HCT116 (cell line): ENCODE measurements at regions not wholly inside any gene's neighbourhood (a gene's known extent, or its start where the extent isn't known, plus 50 kb on each side); places are given as distances from the start of the nearest gene placed in this dataset.

ENCODE experiments used
- ATAC-seq: fragments of 200-7000 bp; cut with Tn5 transposase; 2 replicates; pipeline ENCODE4 v1.9.1; 2020; ENCODE audit warnings: mild to moderate bottlenecking, moderate library complexity
- BruUV-seq: library from RNA; stranded (reverse); fragments of 400-500 nt; replicated peaks from 2 replicates; lab custom pipeline; 2021; lab: Mats Ljungman, UMichigan
- CTCF ChIA-PET: fragments of 300-600 bp; sonication (Branson Sonifier 250); formaldehyde crosslinking; loops from one replicate; lab custom pipeline; 2021; ENCODE audit warnings: antibody characterized with exemption; lab: Charles Lee
- POLR2A ChIA-PET: fragments of 300-600, 350-600 bp; sonication (Branson Sonifier 250); formaldehyde crosslinking; loops from one replicate; lab custom pipeline; 2021; ENCODE audit warnings: antibody characterized with exemption; lab: Charles Lee
- RAD21 ChIA-PET, 2 experiments: fragments of 300-600 bp; sonication (Branson Sonifier 250); formaldehyde crosslinking; loops; one replicate each; lab custom pipeline; 2023; ENCODE audit warnings: low total read pairs in 2 of 2; ENCODE audit not compliant: uncharacterized antibody in 2 of 2, unreplicated experiment in 2 of 2, low non-redundant PET in 1 of 2; lab: Charles Lee
- DNase-seq: peaks from one replicate; pipeline ENCODE4 v3.0.0-alpha.2; 2010; ENCODE audit warnings: low read depth, low spot score
- H2AFZ ChIP-seq: fragments of 200-600 bp; shearing (Covaris generic), sonication (generic); 2 replicates; pipeline ENCODE4 v1.6.1; 2017; ENCODE audit warnings: low read depth, mixed run types, mixed read lengths, antibody characterized with exemption, low read length; ENCODE audit not compliant: poor library complexity, severe bottlenecking
- H3K27ac ChIP-seq: 2 replicates; pipeline ENCODE4 v1.5.1; 2012; ENCODE audit warnings: low read depth, low read length
- H3K27me3 ChIP-seq: fragments of 200-600 bp; sonication (generic); 2 replicates; pipeline ENCODE4 v1.6.1; 2016; ENCODE audit warnings: mixed run types, low read length, mixed read lengths; ENCODE audit not compliant: insufficient read depth
- H3K36me3 ChIP-seq, 2 experiments: fragments of 200-500 bp in 1 of 2; fragments of 200-600 bp in 1 of 2; sonication (Bioruptor generic) in 1 of 2; sonication (generic) in 1 of 2; 2 replicates each; pipeline versions ENCODE4 v1.5.1 to v1.6.1; 2014 to 2016; ENCODE audit warnings: low read length in 2 of 2, inconsistent platforms in 1 of 2, mixed read lengths in 1 of 2, mixed run types in 1 of 2; ENCODE audit not compliant: insufficient read depth in 2 of 2, control insufficient read depth in 1 of 2
- H3K4me1 ChIP-seq, 2 experiments: fragments of 200-600 bp in 1 of 2; sonication (generic) in 1 of 2; 2 replicates each; pipeline versions ENCODE4 v1.5.1 to v1.6.1; 2012 to 2017; ENCODE audit warnings: low read length in 2 of 2, inconsistent platforms in 1 of 2, mild to moderate bottlenecking in 1 of 2, mixed read lengths in 1 of 2, mixed run types in 1 of 2, moderate library complexity in 1 of 2; ENCODE audit not compliant: insufficient read depth in 2 of 2, control insufficient read depth in 1 of 2
- H3K4me2 ChIP-seq: fragments of 200-600 bp; sonication (generic); 2 replicates; pipeline ENCODE4 v1.6.1; 2017; ENCODE audit warnings: mixed run types, low read length, mixed read lengths
- H3K4me3 ChIP-seq, 2 experiments: fragments of 200-600 bp in 1 of 2; sonication (generic) in 1 of 2; replicated peaks in 1 of 2; 2 replicates each; pipeline ENCODE4 v1.5.1; 2011 to 2016; ENCODE audit warnings: low read length in 2 of 2, control low read depth in 1 of 2, low read depth in 1 of 2, mild to moderate bottlenecking in 1 of 2, mixed read lengths in 1 of 2, mixed run types in 1 of 2
- H3K79me2 ChIP-seq: fragments of 200-600 bp; sonication (generic); 2 replicates; pipeline ENCODE4 v1.6.1; 2017; ENCODE audit warnings: mild to moderate bottlenecking, mixed run types, low read length, moderate library complexity, mixed read lengths; ENCODE audit not compliant: insufficient read depth
- H3K9ac ChIP-seq: fragments of 200-600 bp; sonication (generic); 2 replicates; pipeline ENCODE4 v1.6.1; 2016; ENCODE audit warnings: low read length, mixed read lengths
- H3K9me2 ChIP-seq: fragments of 200-600 bp; sonication (generic), shearing (Covaris generic); 2 replicates; pipeline ENCODE4 v1.6.1; 2017; ENCODE audit warnings: mixed run types, mild to moderate bottlenecking, moderate library complexity; ENCODE audit not compliant: insufficient read depth
- H3K9me3 ChIP-seq, 2 experiments: fragments of 200-500 bp in 1 of 2; fragments of 200-600 bp in 1 of 2; sonication (Bioruptor generic) in 1 of 2; sonication (generic) in 1 of 2; 2 replicates each; pipeline ENCODE4 v1.6.1; 2014 to 2017; ENCODE audit warnings: low read length in 2 of 2, mixed read lengths in 2 of 2, inconsistent platforms in 1 of 2, low read depth in 1 of 2, mild to moderate bottlenecking in 1 of 2, mixed run types in 1 of 2, moderate library complexity in 1 of 2; ENCODE audit not compliant: control insufficient read depth in 1 of 2, insufficient read depth in 1 of 2
- H4K20me1 ChIP-seq: fragments of 200-600 bp; sonication (generic), shearing (Covaris generic); 2 replicates; pipeline ENCODE4 v1.6.1; 2017; ENCODE audit warnings: mixed run types, mild to moderate bottlenecking, moderate library complexity; ENCODE audit not compliant: insufficient read depth
- CBX3 ChIP-seq: IDR thresholded peaks from 2 replicates; pipeline ENCODE4 v1.6.1; 2012; ENCODE audit warnings: low read depth
- CEBPB ChIP-seq: IDR thresholded peaks from 2 replicates; pipeline ENCODE4 v1.6.1; 2012; ENCODE audit warnings: low read depth
- EGR1 ChIP-seq: IDR thresholded peaks from 2 replicates; pipeline ENCODE4 v1.6.1; 2012; ENCODE audit warnings: low read depth
- ELF1 ChIP-seq: IDR thresholded peaks from 2 replicates; pipeline ENCODE4 v1.6.1; 2012; ENCODE audit warnings: low read depth, borderline replicate concordance
- EZH2 ChIP-seq: fragments of 200-600 bp; sonication (generic); IDR thresholded peaks from 2 replicates; pipeline ENCODE4 v1.6.1; 2017; ENCODE audit warnings: antibody characterized with exemption, mixed run types
- EZH2phosphoT487 ChIP-seq: fragments of 200-600 bp; IDR thresholded peaks from 2 replicates; pipeline ENCODE4 v1.6.1; 2018; ENCODE audit warnings: antibody characterized with exemption, borderline replicate concordance
- FOSL1 ChIP-seq: IDR thresholded peaks from 2 replicates; pipeline ENCODE4 v1.6.1; 2012; ENCODE audit warnings: low read depth
- POLR2A ChIP-seq: IDR thresholded peaks from 2 replicates; pipeline ENCODE4 v1.7.0; 2011; ENCODE audit warnings: borderline replicate concordance; ENCODE audit not compliant: insufficient read depth, insufficient read length; ENCODE audit errors: extremely low read depth
- POLR2AphosphoS5 ChIP-seq: IDR thresholded peaks from 2 replicates; pipeline ENCODE4 v1.6.1; 2011; ENCODE audit warnings: mild to moderate bottlenecking, low read depth, low read length, moderate library complexity
- RAD21 ChIP-seq: IDR thresholded peaks from 2 replicates; pipeline ENCODE4 v1.6.1; 2012; ENCODE audit warnings: low read depth, mild to moderate bottlenecking
- SIN3A ChIP-seq: IDR thresholded peaks from 2 replicates; pipeline ENCODE4 v1.6.1; 2012; ENCODE audit warnings: low read depth
- SRF ChIP-seq: IDR thresholded peaks from 2 replicates; pipeline ENCODE4 v1.6.1; 2012; ENCODE audit warnings: low read depth
- TCF7L2 ChIP-seq: IDR thresholded peaks from 2 replicates; pipeline ENCODE4 v1.7.0; 2011; ENCODE audit warnings: borderline replicate concordance, inconsistent platforms; ENCODE audit not compliant: insufficient read depth, insufficient read length; ENCODE audit errors: extremely low read depth
- YY1 ChIP-seq: IDR thresholded peaks from 2 replicates; pipeline ENCODE4 v1.6.1; 2011; ENCODE audit warnings: low read length, low read depth, moderate library complexity, mild to moderate bottlenecking; ENCODE audit not compliant: insufficient replicate concordance; ENCODE audit errors: extremely low read depth
- ZFX ChIP-seq: fragments of 450-650 bp; IDR thresholded peaks from 2 replicates; pipeline ENCODE4 v1.6.1; 2017
- ZNF274 ChIP-seq: fragments of 200-500 bp; sonication (Bioruptor generic); IDR thresholded peaks from 2 replicates; pipeline ENCODE4 v1.6.1; 2014; ENCODE audit warnings: mild to moderate bottlenecking, low read depth, low read length, inconsistent platforms
- intact Hi-C: fragments of 100-400 bp; cut with micrococcal nuclease; formaldehyde crosslinking; loops from 2 replicates; pipeline ENCODE4 v1.10.0; 2022
- TF ChIP-seq, protein P1 (sequence below): IDR thresholded peaks from 2 replicates; pipeline ENCODE4 v1.6.1; 2012
- TF ChIP-seq, protein P2 (sequence below): IDR thresholded peaks from 2 replicates; pipeline ENCODE4 v1.6.1; 2011; ENCODE audit warnings: mild to moderate bottlenecking, low read length, moderate library complexity; ENCODE audit not compliant: insufficient replicate concordance; ENCODE audit errors: extremely low read depth
- TF ChIP-seq, protein P3 (sequence below), 3 experiments: fragments of 200-600 bp in 1 of 3; sonication (generic) in 1 of 3; IDR thresholded peaks in 2 of 3; conservative IDR thresholded peaks in 1 of 3; 2 replicates each; pipeline ENCODE4 v1.5.1; 2012 to 2017; ENCODE audit warnings: low read depth in 2 of 3, low read length in 2 of 3, antibody characterized with exemption in 1 of 3, borderline replicate concordance in 1 of 3, control low read depth in 1 of 3, mild to moderate bottlenecking in 1 of 3, mixed read lengths in 1 of 3, mixed run types in 1 of 3, moderate library complexity in 1 of 3; ENCODE audit not compliant: insufficient read depth in 1 of 3
- TF ChIP-seq, protein P4 (sequence below): IDR thresholded peaks from 2 replicates; pipeline ENCODE4 v1.6.1; 2012; ENCODE audit warnings: low read depth

DNA sequence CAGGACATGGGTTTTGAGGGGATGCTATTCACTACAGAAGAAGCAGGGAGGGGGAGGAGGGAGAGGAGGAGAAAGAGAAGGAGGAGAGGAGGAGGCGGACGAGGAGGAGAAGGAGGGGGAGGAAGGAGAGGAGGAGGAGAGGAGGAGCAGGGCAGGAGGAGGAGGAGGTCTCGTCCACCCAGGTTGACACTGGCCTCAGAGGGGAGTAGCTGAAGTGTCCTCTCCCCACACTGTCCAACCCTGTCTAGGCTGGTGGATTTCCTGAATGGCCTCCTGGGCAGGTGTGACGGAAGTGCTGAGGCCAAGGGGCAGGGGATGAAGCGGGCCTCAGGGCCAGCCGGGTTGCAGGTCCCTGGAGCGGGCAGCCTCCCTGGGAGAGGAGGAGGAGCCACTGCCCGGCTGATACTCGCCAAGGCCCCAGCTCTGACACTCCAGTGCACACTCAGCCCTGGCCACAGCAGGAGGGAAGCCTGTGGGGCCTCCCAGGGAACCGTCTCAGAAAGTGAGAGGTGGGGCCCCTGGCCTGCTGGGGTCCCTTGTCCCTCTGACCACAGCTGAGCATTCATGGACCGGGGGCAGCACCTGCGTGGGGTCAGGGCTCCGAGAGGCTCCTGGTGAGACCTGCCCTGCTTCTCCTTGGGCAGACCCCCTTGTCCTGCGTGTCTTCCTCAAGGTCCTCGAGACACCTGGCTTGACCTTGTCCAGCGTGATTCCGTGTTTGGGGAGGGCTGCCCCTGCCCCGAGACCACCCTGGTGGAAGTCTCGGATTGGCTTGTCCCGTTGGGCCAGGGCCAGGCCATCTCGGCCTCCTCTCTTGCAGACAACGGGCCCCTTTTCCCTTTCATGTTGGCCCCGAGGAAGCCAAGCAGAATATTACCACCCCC, 200.6 kb upstream of the CIBAR2 start:
- ChIA-PET POLR2A (no interaction called here), CTCF (no interaction called here), RAD21 (no interaction called here)
- no peak for ATAC-seq
- TF ChIP-seq YY1, result no peak
- no peak for TF ChIP-seq ZFX
- TF ChIP-seq SIN3A, result no peak
- TF ChIP-seq, protein P1, sequence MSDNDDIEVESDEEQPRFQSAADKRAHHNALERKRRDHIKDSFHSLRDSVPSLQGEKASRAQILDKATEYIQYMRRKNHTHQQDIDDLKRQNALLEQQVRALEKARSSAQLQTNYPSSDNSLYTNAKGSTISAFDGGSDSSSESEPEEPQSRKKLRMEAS, result no peak
- no peak for TF ChIP-seq SRF
- no peak for TF ChIP-seq CEBPB
- no peak for TF ChIP-seq CBX3
- no peak for TF ChIP-seq EGR1
- TF ChIP-seq, protein P2, sequence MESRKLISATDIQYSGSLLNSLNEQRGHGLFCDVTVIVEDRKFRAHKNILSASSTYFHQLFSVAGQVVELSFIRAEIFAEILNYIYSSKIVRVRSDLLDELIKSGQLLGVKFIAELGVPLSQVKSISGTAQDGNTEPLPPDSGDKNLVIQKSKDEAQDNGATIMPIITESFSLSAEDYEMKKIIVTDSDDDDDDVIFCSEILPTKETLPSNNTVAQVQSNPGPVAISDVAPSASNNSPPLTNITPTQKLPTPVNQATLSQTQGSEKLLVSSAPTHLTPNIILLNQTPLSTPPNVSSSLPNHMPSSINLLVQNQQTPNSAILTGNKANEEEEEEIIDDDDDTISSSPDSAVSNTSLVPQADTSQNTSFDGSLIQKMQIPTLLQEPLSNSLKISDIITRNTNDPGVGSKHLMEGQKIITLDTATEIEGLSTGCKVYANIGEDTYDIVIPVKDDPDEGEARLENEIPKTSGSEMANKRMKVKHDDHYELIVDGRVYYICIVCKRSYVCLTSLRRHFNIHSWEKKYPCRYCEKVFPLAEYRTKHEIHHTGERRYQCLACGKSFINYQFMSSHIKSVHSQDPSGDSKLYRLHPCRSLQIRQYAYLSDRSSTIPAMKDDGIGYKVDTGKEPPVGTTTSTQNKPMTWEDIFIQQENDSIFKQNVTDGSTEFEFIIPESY, result no peak
- TF ChIP-seq ELF1, result no peak
- TF ChIP-seq POLR2AphosphoS5, result no peak
- no peak for TF ChIP-seq TCF7L2
- no peak for TF ChIP-seq POLR2A
- no peak for TF ChIP-seq EZH2
- TF ChIP-seq, protein P3, sequence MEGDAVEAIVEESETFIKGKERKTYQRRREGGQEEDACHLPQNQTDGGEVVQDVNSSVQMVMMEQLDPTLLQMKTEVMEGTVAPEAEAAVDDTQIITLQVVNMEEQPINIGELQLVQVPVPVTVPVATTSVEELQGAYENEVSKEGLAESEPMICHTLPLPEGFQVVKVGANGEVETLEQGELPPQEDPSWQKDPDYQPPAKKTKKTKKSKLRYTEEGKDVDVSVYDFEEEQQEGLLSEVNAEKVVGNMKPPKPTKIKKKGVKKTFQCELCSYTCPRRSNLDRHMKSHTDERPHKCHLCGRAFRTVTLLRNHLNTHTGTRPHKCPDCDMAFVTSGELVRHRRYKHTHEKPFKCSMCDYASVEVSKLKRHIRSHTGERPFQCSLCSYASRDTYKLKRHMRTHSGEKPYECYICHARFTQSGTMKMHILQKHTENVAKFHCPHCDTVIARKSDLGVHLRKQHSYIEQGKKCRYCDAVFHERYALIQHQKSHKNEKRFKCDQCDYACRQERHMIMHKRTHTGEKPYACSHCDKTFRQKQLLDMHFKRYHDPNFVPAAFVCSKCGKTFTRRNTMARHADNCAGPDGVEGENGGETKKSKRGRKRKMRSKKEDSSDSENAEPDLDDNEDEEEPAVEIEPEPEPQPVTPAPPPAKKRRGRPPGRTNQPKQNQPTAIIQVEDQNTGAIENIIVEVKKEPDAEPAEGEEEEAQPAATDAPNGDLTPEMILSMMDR (IDR thresholded peaks at IDR 0.05 in 2 of 3, conservative IDR thresholded peaks at IDR 0.05 in 1 of 3; ENCODE audit: borderline replicate concordance in 1 of 3, insufficient read depth in 1 of 3, low read depth in 2 of 3, low read length in 2 of 3), result no peak
- TF ChIP-seq, protein P4, sequence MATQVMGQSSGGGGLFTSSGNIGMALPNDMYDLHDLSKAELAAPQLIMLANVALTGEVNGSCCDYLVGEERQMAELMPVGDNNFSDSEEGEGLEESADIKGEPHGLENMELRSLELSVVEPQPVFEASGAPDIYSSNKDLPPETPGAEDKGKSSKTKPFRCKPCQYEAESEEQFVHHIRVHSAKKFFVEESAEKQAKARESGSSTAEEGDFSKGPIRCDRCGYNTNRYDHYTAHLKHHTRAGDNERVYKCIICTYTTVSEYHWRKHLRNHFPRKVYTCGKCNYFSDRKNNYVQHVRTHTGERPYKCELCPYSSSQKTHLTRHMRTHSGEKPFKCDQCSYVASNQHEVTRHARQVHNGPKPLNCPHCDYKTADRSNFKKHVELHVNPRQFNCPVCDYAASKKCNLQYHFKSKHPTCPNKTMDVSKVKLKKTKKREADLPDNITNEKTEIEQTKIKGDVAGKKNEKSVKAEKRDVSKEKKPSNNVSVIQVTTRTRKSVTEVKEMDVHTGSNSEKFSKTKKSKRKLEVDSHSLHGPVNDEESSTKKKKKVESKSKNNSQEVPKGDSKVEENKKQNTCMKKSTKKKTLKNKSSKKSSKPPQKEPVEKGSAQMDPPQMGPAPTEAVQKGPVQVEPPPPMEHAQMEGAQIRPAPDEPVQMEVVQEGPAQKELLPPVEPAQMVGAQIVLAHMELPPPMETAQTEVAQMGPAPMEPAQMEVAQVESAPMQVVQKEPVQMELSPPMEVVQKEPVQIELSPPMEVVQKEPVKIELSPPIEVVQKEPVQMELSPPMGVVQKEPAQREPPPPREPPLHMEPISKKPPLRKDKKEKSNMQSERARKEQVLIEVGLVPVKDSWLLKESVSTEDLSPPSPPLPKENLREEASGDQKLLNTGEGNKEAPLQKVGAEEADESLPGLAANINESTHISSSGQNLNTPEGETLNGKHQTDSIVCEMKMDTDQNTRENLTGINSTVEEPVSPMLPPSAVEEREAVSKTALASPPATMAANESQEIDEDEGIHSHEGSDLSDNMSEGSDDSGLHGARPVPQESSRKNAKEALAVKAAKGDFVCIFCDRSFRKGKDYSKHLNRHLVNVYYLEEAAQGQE, result no peak
- TF ChIP-seq ZNF274, result no peak
- TF ChIP-seq RAD21, result no peak
- TF ChIP-seq FOSL1, result no peak
- TF ChIP-seq EZH2phosphoT487, result no peak
- no peak overlapping the region for H3K4me2 ChIP-seq
- no peak overlapping the region; the same call in 1 of the 2 replicates for H3K27ac ChIP-seq
- no peak overlapping the region for H3K4me3 ChIP-seq
- peaks cover 6 to 10% of the 10 kb centered on the region in 2 experiments; a peak in 3 of 4 replicates for H3K4me1 ChIP-seq
- no peaks in the 10 kb centered on the region for H3K36me3 ChIP-seq
- H3K27me3 ChIP-seq, result no peaks in the 10 kb centered on the region
- no TSS peak for BruUV-seq
- DNase-seq, result no peak
- no peaks in the 10 kb centered on the region for H3K9me2 ChIP-seq
- no peak overlapping the region for H3K9ac ChIP-seq
- H4K20me1 ChIP-seq, result no peaks in the 10 kb centered on the region
- H2AFZ ChIP-seq, result no peak overlapping the region
- H3K9me3 ChIP-seq, result no peaks in the 10 kb centered on the region
- intact Hi-C loops, result no loop called here
- no peaks in the 10 kb centered on the region for H3K79me2 ChIP-seq
